ENCODE measurements at regions not wholly inside any gene's neighbourhood (a gene's known extent, or its start where the extent isn't known, plus 50 kb on each side); places are given as distances from the start of the nearest gene placed in this dataset.

- no peak for DNase-seq (ENCODE audit: low read depth, low spot score)
These were observed 729.6 kb upstream of the PTBP2 start for GRCh38 chr1:95991787-95992520.

GRCh38 chr1:95994643-95995042, 726.9 kb upstream of the PTBP2 start:
- DNase-seq (ENCODE audit: low read depth, low spot score): no peak

- DNase-seq (ENCODE audit: low read depth, low spot score): no peak
These were observed 719.4 kb upstream of the PTBP2 start for GRCh38 chr1:96002201-96002600.

GRCh38 chr1:96002969-96003964, 718.3 kb upstream of the PTBP2 start:
- DNase-seq (ENCODE audit: low read depth, low spot score): no peak

- no peak for DNase-seq (ENCODE audit: low read depth, low spot score)
These were observed 711.7 kb upstream of the PTBP2 start for GRCh38 chr1:96009831-96010434.

- DNase-seq (ENCODE audit: low read depth, low spot score): no peak
These were observed 710.0 kb upstream of the PTBP2 start for GRCh38 chr1:96011606-96012005.

- no peak for DNase-seq (ENCODE audit: low read depth, low spot score)
These were observed 705.4 kb upstream of the PTBP2 start for GRCh38 chr1:96016219-96016618.

GRCh38 chr1:96020378-96020777, 701.2 kb upstream of the PTBP2 start:
- no peak for DNase-seq (ENCODE audit: low read depth, low spot score)

- no peak for DNase-seq (ENCODE audit: low read depth, low spot score)
These were observed 696.5 kb upstream of the PTBP2 start for GRCh38 chr1:96025062-96025461.

GRCh38 chr1:96028071-96028470, 693.5 kb upstream of the PTBP2 start:
- no peak for DNase-seq (ENCODE audit: low read depth, low spot score)

GRCh38 chr1:96030312-96030711, 691.3 kb upstream of the PTBP2 start:
- no peak for DNase-seq (ENCODE audit: low read depth, low spot score)

- no peak for DNase-seq (ENCODE audit: low read depth, low spot score)
These were observed 687.6 kb upstream of the PTBP2 start for GRCh38 chr1:96034006-96034405.

GRCh38 chr1:96036763-96037162, 684.8 kb upstream of the PTBP2 start:
- DNase-seq (ENCODE audit: low read depth, low spot score): no peak

GRCh38 chr1:96038636-96039035, 682.9 kb upstream of the PTBP2 start:
- no peak for DNase-seq (ENCODE audit: low read depth, low spot score)

- no peak for DNase-seq (ENCODE audit: low read depth, low spot score)
These were observed 681.7 kb upstream of the PTBP2 start for GRCh38 chr1:96039910-96040309.

GRCh38 chr1:96041470-96041869, 680.1 kb upstream of the PTBP2 start:
- DNase-seq (ENCODE audit: low read depth, low spot score): no peak

- DNase-seq (ENCODE audit: low read depth, low spot score): no peak
These were observed 672.9 kb upstream of the PTBP2 start for GRCh38 chr1:96048572-96049212.

- DNase-seq (ENCODE audit: low read depth, low spot score): no peak
These were observed 671.7 kb upstream of the PTBP2 start for GRCh38 chr1:96049759-96050409.

GRCh38 chr1:96059276-96059675, 662.3 kb upstream of the PTBP2 start:
- no peak for DNase-seq (ENCODE audit: low read depth, low spot score)

- no peak for DNase-seq (ENCODE audit: low read depth, low spot score)
These were observed 661.8 kb upstream of the PTBP2 start for GRCh38 chr1:96059736-96060135.

- DNase-seq (ENCODE audit: low read depth, low spot score): no peak
These were observed 661.0 kb upstream of the PTBP2 start for GRCh38 chr1:96060621-96061020.

Measured in smooth muscle cell of the brain vasculature (primary cell).